WTC11 (cell line): ENCODE measurements at regions not wholly inside any gene's neighbourhood (a gene's known extent, or its start where the extent isn't known, plus 50 kb on each side); places are given as distances from the start of the nearest gene placed in this dataset.
"Not testable (repeated sequence)": the region's sequence is repeated elsewhere in the genome, so short reads cannot be mapped to it uniquely, and the experiment has no call there.

ENCODE experiments used
- ATAC-seq: fragments of 200-7000 bp; cut with Tn5 transposase; 2 replicates; pipeline ENCODE4 v1.10.0; 2021; ENCODE audit warnings: mild to moderate bottlenecking, moderate library complexity
- CTCF ChIA-PET: fragments of 300-600 bp; sonication (Branson Sonifier 250); formaldehyde crosslinking; loops from one replicate; lab custom pipeline; 2021; ENCODE audit warnings: antibody characterized with exemption; lab: Charles Lee
- POLR2A ChIA-PET: fragments of 350-600 bp; sonication (Branson Sonifier 250); formaldehyde crosslinking; loops from one replicate; lab custom pipeline; 2021; ENCODE audit warnings: antibody characterized with exemption; lab: Charles Lee
- DNase-seq: peaks from one replicate; pipeline ENCODE4 v3.0.0; 2021; ENCODE audit warnings: low spot score
- H3K27ac Mint-ChIP-seq: 2 replicates; pipeline ENCODE4 v1.8.0; 2021; ENCODE audit warnings: mixed read lengths
- H3K27me3 Mint-ChIP-seq: 2 replicates; pipeline ENCODE4 v1.8.0; 2021; ENCODE audit warnings: low read depth, mild to moderate bottlenecking, moderate library complexity, mixed read lengths
- H3K36me3 Mint-ChIP-seq: 2 replicates; pipeline ENCODE4 v1.8.0; 2021; ENCODE audit warnings: mixed read lengths
- H3K4me1 Mint-ChIP-seq: 2 replicates; pipeline ENCODE4 v1.8.0; 2022; ENCODE audit warnings: mixed read lengths
- H3K4me3 Mint-ChIP-seq: 2 replicates; pipeline ENCODE4 v1.8.0; 2021; ENCODE audit warnings: mild to moderate bottlenecking, moderate library complexity, mixed read lengths
- H3K9me3 Mint-ChIP-seq: 2 replicates; pipeline ENCODE4 v1.8.0; 2021; ENCODE audit warnings: mixed read lengths
- CREM ChIP-seq: sonication (generic); formaldehyde crosslinking; IDR thresholded peaks from 2 replicates; pipeline ENCODE4 v1.8.1; 2022; ENCODE audit warnings: mild to moderate bottlenecking, missing genetic modification reagents, moderate library complexity
- FOXJ3 ChIP-seq: sonication (generic); formaldehyde crosslinking; IDR thresholded peaks from 2 replicates; pipeline ENCODE4 v1.9.0; 2021; ENCODE audit warnings: missing genetic modification reagents, mild to moderate bottlenecking, borderline replicate concordance
- FOXP1 ChIP-seq: sonication (generic); formaldehyde crosslinking; IDR thresholded peaks from 2 replicates; pipeline ENCODE4 v1.8.0; 2022; ENCODE audit warnings: missing genetic modification reagents, mild to moderate bottlenecking, moderate library complexity, borderline replicate concordance
- HMGA2 ChIP-seq: fragments of 250-450 bp; sonication (Bioruptor Pico); IDR thresholded peaks from 2 replicates; pipeline ENCODE4 v1.4.0; 2021; ENCODE audit warnings: mild to moderate bottlenecking, moderate library complexity
- IRF2 ChIP-seq: sonication (generic); formaldehyde crosslinking; IDR thresholded peaks from 2 replicates; pipeline ENCODE4 v1.8.0; 2022; ENCODE audit warnings: low read depth, missing genetic modification reagents, borderline replicate concordance
- MXD4 ChIP-seq: fragments of 250-450 bp; sonication (Bioruptor Pico); IDR thresholded peaks from 2 replicates; pipeline ENCODE4 v1.8.0; 2021; ENCODE audit warnings: mild to moderate bottlenecking, moderate library complexity, borderline replicate concordance
- NR2C2 ChIP-seq: sonication (generic); formaldehyde crosslinking; IDR thresholded peaks from 2 replicates; pipeline ENCODE4 v1.8.0; 2022; ENCODE audit warnings: mild to moderate bottlenecking, missing genetic modification reagents
- RELA ChIP-seq: sonication (generic); formaldehyde crosslinking; IDR thresholded peaks from 2 replicates; pipeline ENCODE4 v1.8.1; 2022; ENCODE audit warnings: missing genetic modification reagents, mild to moderate bottlenecking, borderline replicate concordance
- RORB ChIP-seq: fragments of 250-450 bp; sonication (Bioruptor Pico); IDR thresholded peaks from 2 replicates; pipeline ENCODE4 v1.9.0; 2021; ENCODE audit warnings: mild to moderate bottlenecking
- SMAD4 ChIP-seq: sonication (generic); formaldehyde crosslinking; IDR thresholded peaks from 2 replicates; pipeline ENCODE4 v1.8.0; 2022; ENCODE audit warnings: mild to moderate bottlenecking, missing genetic modification reagents
- SOX15 ChIP-seq: fragments of 250-450 bp; sonication (Bioruptor Pico); IDR thresholded peaks from 2 replicates; pipeline ENCODE4 v1.9.0; 2021; ENCODE audit warnings: mild to moderate bottlenecking
- TEAD1 ChIP-seq: sonication (generic); formaldehyde crosslinking; IDR thresholded peaks from 2 replicates; pipeline ENCODE4 v1.8.0; 2022; ENCODE audit warnings: mild to moderate bottlenecking, missing genetic modification reagents
- ZNF121 ChIP-seq: sonication (generic); formaldehyde crosslinking; IDR thresholded peaks from 2 replicates; pipeline ENCODE4 v1.8.0; 2023; ENCODE audit warnings: missing genetic modification reagents
- TF ChIP-seq, protein P1 (sequence below): sonication (generic); formaldehyde crosslinking; IDR thresholded peaks from 2 replicates; pipeline ENCODE4 v1.8.0; 2023; ENCODE audit warnings: mild to moderate bottlenecking, missing genetic modification reagents
- TF ChIP-seq, protein P2 (sequence below): sonication (generic); formaldehyde crosslinking; IDR thresholded peaks from 2 replicates; pipeline ENCODE4 v1.8.1; 2022; ENCODE audit warnings: low read depth, missing genetic modification reagents, borderline replicate concordance
- TF ChIP-seq, protein P3 (sequence below): sonication (generic); formaldehyde crosslinking; IDR thresholded peaks from 2 replicates; pipeline ENCODE4 v1.8.1; 2022; ENCODE audit warnings: missing genetic modification reagents, borderline replicate concordance

DNA sequence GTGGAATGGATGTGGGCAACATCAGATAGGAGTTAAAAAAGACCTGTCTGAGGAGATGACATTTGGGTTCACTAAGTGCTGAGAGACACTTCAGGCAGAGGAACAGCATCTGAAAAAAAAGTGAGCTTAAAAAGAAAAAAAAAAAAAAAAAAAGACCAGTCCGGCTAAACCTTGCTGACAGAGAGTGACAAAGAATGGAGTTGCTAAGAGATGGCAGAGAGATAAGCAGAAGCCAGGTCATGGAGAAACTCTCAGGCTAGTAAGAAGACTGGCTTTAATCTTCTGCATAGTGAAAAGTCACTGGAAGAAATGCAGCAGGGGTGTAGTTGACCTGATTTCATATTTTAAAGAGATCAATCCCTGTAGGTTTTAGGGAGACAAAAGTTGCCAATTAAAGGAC is 711.1 kb upstream of the SEMA3D start:
- H3K4me3 Mint-ChIP-seq = no peak overlapping the region
- CTCF ChIA-PET = interaction anchor here (0.7 to 1.0 kb wide), 2 partner anchors 252 to 572 kb away, joined by 3 to 6 read pairs; no protein-coding TSS in a partner anchor
- no peaks in the 10 kb centered on the region for H3K4me1 Mint-ChIP-seq
- H3K36me3 Mint-ChIP-seq = no peaks in the 10 kb centered on the region
- no peaks in the 10 kb centered on the region for H3K9me3 Mint-ChIP-seq
- POLR2A ChIA-PET = interaction anchor here (0.6 kb wide), 1 partner anchor 397 kb away, joined by 3 read pairs; no protein-coding TSS in a partner anchor
- H3K27ac Mint-ChIP-seq = no peak overlapping the region
- ATAC-seq = no peak
- H3K27me3 Mint-ChIP-seq = no peaks in the 10 kb centered on the region
- TF ChIP-seq SMAD4 (CRISPR knock-in tag) = no peak
- TF ChIP-seq, protein P1, sequence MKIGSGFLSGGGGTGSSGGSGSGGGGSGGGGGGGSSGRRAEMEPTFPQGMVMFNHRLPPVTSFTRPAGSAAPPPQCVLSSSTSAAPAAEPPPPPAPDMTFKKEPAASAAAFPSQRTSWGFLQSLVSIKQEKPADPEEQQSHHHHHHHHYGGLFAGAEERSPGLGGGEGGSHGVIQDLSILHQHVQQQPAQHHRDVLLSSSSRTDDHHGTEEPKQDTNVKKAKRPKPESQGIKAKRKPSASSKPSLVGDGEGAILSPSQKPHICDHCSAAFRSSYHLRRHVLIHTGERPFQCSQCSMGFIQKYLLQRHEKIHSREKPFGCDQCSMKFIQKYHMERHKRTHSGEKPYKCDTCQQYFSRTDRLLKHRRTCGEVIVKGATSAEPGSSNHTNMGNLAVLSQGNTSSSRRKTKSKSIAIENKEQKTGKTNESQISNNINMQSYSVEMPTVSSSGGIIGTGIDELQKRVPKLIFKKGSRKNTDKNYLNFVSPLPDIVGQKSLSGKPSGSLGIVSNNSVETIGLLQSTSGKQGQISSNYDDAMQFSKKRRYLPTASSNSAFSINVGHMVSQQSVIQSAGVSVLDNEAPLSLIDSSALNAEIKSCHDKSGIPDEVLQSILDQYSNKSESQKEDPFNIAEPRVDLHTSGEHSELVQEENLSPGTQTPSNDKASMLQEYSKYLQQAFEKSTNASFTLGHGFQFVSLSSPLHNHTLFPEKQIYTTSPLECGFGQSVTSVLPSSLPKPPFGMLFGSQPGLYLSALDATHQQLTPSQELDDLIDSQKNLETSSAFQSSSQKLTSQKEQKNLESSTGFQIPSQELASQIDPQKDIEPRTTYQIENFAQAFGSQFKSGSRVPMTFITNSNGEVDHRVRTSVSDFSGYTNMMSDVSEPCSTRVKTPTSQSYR (CRISPR knock-in tag) = no peak
- no peak for TF ChIP-seq MXD4 (CRISPR knock-in tag)
- no peak for TF ChIP-seq HMGA2 (CRISPR knock-in tag)
- no peak for TF ChIP-seq CREM (CRISPR knock-in tag)
- TF ChIP-seq, all 79 proteins: peak for 0
- DNase-seq = no peak

- Mint-ChIP-seq H3K27me3 (no peaks in the 10 kb centered on the region), H3K9me3 (no peaks in the 10 kb centered on the region), H3K36me3 (no peaks in the 10 kb centered on the region)
- TF ChIP-seq RELA (CRISPR knock-in tag) (no peak), SOX15 (CRISPR knock-in tag) (no peak), TEAD1 (CRISPR knock-in tag) (no peak), NR2C2 (CRISPR knock-in tag) (no peak), FOXP1 (CRISPR knock-in tag) (no peak), IRF2 (CRISPR knock-in tag) (no peak), CREM (CRISPR knock-in tag) (no peak)
- TF ChIP-seq, all 79 proteins: peak for 0
- ATAC-seq = no peak
- Mint-ChIP-seq H3K4me3 (no peak overlapping the region), H3K4me1 (no peaks in the 10 kb centered on the region), H3K27ac (no peak overlapping the region)
- POLR2A ChIA-PET = no interaction called here
- CTCF ChIA-PET = no interaction called here
- DNase-seq = no peak
Observed at GRCh38 chr7:85896531-85896930, 709.7 kb upstream of the SEMA3D start.

- POLR2A ChIA-PET = no interaction called here
Observed at GRCh38 chr7:85895835-85896234, 709.0 kb upstream of the SEMA3D start.

DNA sequence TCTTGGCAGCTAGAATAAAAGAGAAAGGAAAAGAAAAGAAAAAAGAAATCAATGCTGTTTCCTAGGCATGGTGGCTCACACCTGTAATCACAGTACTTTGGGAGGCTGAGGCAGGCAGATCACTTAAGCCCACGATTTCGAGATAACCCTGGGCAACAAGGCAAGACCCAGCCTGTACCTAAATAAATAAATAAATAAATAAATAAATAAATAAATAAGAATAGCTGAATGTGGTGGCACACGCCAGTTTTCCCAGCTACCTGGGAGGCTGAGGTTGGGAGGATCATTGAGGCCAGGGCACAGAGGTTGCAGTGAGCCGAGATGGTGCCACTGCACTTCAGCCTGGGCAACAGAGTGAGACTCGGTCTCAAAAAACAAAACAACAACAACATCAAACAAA is 705.0 kb upstream of the SEMA3D start:
- ATAC-seq, H3K4me3 Mint-ChIP-seq, H3K4me1 Mint-ChIP-seq, POLR2A ChIA-PET, H3K27ac Mint-ChIP-seq, H3K36me3 Mint-ChIP-seq, H3K27me3 Mint-ChIP-seq, DNase-seq, H3K9me3 Mint-ChIP-seq: not testable (repeated sequence)
- CTCF ChIA-PET = interaction anchor here (2.7 kb wide), 1 partner anchor 578 kb away, joined by 16 read pairs; no protein-coding TSS in a partner anchor

More at GRCh38 chr7:85895835-85896234, 709.0 kb upstream of the SEMA3D start:
- Mint-ChIP-seq H3K27me3 (no peaks in the 10 kb centered on the region), H3K9me3 (no peaks in the 10 kb centered on the region), H3K4me1 (no peaks in the 10 kb centered on the region), H3K36me3 (no peaks in the 10 kb centered on the region), H3K27ac (no peak overlapping the region), H3K4me3 (no peak overlapping the region)
- TF ChIP-seq, protein P2, sequence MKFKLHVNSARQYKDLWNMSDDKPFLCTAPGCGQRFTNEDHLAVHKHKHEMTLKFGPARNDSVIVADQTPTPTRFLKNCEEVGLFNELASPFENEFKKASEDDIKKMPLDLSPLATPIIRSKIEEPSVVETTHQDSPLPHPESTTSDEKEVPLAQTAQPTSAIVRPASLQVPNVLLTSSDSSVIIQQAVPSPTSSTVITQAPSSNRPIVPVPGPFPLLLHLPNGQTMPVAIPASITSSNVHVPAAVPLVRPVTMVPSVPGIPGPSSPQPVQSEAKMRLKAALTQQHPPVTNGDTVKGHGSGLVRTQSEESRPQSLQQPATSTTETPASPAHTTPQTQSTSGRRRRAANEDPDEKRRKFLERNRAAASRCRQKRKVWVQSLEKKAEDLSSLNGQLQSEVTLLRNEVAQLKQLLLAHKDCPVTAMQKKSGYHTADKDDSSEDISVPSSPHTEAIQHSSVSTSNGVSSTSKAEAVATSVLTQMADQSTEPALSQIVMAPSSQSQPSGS = no peak
- no peak for TF ChIP-seq RORB (CRISPR knock-in tag)
- no peak for TF ChIP-seq ZNF121
- TF ChIP-seq, protein P3, sequence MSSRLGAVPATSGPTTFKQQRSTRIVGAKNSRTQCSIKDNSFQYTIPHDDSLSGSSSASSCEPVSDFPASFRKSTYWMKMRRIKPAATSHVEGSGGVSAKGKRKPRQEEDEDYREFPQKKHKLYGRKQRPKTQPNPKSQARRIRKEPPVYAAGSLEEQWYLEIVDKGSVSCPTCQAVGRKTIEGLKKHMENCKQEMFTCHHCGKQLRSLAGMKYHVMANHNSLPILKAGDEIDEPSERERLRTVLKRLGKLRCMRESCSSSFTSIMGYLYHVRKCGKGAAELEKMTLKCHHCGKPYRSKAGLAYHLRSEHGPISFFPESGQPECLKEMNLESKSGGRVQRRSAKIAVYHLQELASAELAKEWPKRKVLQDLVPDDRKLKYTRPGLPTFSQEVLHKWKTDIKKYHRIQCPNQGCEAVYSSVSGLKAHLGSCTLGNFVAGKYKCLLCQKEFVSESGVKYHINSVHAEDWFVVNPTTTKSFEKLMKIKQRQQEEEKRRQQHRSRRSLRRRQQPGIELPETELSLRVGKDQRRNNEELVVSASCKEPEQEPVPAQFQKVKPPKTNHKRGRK (CRISPR knock-in tag) = no peak
- no peak for TF ChIP-seq SOX15 (CRISPR knock-in tag)
- no peak for TF ChIP-seq FOXJ3 (CRISPR knock-in tag)
- CTCF ChIA-PET = no interaction called here
- ATAC-seq (no peak), DNase-seq (no peak)
